Spleen (tissue), 11 donors: ENCODE measurements at regions not wholly inside any gene's neighbourhood (a gene's known extent, or its start where the extent isn't known, plus 50 kb on each side); places are given as distances from the start of the nearest gene placed in this dataset.

Experiments used
- DNase-seq: peaks from one replicate; pipeline ENCODE4 v3.0.0-alpha.2; 2020
- H3K27ac ChIP-seq, 8 donors: fragments of 200-600 bp; sonication (generic) in 7 of 8; 1 replicate in 4 of 8; 2 replicates in 4 of 8; pipeline versions ENCODE4 v1.5.0 to v1.8.0; 2016 to 2021; ENCODE audit warnings: inconsistent platforms in 4 of 8, mild to moderate bottlenecking in 4 of 8, moderate library complexity in 1 of 8
- H3K27me3 ChIP-seq, 7 donors: fragments of 200-600 bp; sonication (generic) in 6 of 7; replicated peaks in 1 of 7; 1 replicate in 4 of 7; 2 replicates in 3 of 7; pipeline versions ENCODE4 v1.5.0 to v1.8.0; 2016 to 2021; ENCODE audit warnings: inconsistent platforms in 3 of 7, mild to moderate bottlenecking in 1 of 7
- H3K36me3 ChIP-seq, 6 donors: fragments of 200-600 bp; sonication (generic) in 5 of 6; 1 replicate in 4 of 6; 2 replicates in 2 of 6; pipeline versions ENCODE4 v1.5.0 to v1.8.0; 2016 to 2021; ENCODE audit warnings: inconsistent platforms in 2 of 6
- H3K4me1 ChIP-seq, 6 donors: fragments of 200-600 bp; sonication (generic) in 5 of 6; 1 replicate in 3 of 6; 2 replicates in 3 of 6; pipeline versions ENCODE4 v1.5.0 to v1.8.0; 2016 to 2021; ENCODE audit warnings: inconsistent platforms in 3 of 6
- H3K4me3 ChIP-seq, 8 donors: fragments of 200-600 bp; sonication (generic) in 7 of 8; 1 replicate in 4 of 8; 2 replicates in 4 of 8; pipeline versions ENCODE4 v1.5.0 to v1.8.0; 2016 to 2021; ENCODE audit warnings: inconsistent platforms in 4 of 8, mild to moderate bottlenecking in 4 of 8, moderate library complexity in 2 of 8
- H3K9me3 ChIP-seq, 8 donors: fragments of 200-600 bp; sonication (generic) in 7 of 8; 1 replicate in 4 of 8; 2 replicates in 4 of 8; pipeline versions ENCODE4 v1.5.0 to v1.8.0; 2016 to 2021; ENCODE audit warnings: inconsistent platforms in 4 of 8
- CTCF ChIP-seq, 11 experiments: fragments of 200-600 bp in 7 of 11; fragments of 450-650 bp in 4 of 11; sonication (generic) in 4 of 11; IDR thresholded peaks in 8 of 11; conservative IDR thresholded peaks in 3 of 11; 1 replicate in 7 of 11; 2 replicates in 4 of 11; pipeline versions ENCODE4 v1.4.0 to v1.8.0; 2016 to 2021; ENCODE audit warnings: antibody characterized with exemption in 11 of 11, inconsistent platforms in 4 of 11, mild to moderate bottlenecking in 1 of 11
- POLR2A ChIP-seq, 3 donors: fragments of 450-650 bp; IDR thresholded peaks; one replicate each; pipeline ENCODE4 v1.5.1; 2017; ENCODE audit warnings: antibody characterized with exemption in 3 of 3, mild to moderate bottlenecking in 1 of 3
- POLR2AphosphoS5 ChIP-seq, 3 donors: sonication (generic); formaldehyde crosslinking; IDR thresholded peaks; one replicate each; pipeline ENCODE4 v1.5.1; 2017; ENCODE audit warnings: antibody characterized with exemption in 3 of 3
- WGBS, 5 donors: extraction: QIAGEN DNeasy Blood & Tissue Kit in 3 of 5; methylation state at CpG; one replicate each; pipeline versions ENCODE4 v1.1.5 to v1.1.7; 2013 to 2018; 5-methylcytosine and 5-hydroxymethylcytosine counted together
- intact Hi-C: fragments of 100-400 bp; cut with DNase I; formaldehyde crosslinking; loops from one replicate; pipeline ENCODE4 v1.15.0; 2023; ENCODE audit warnings: low total_unique reads
- donor health status: healthy with polysubstance abuse.
- donor health status: DM: no; HTN: no; CAD: no; lungs with moderate emphysema.
- donor health status: DM: no; HTN: no; CAD: no.
- donor health status: Bipolar disorder and iron deficiency.
- donor health status: healthy.
- donor health status: DM: no; HTN: no; CAD: no.
- donor health status: DM: yes; HTN: yes; CAD: no.

GRCh38 chr4:117654079-117654478 is 380.2 kb upstream of the NDST3 start:
- H3K4me3 ChIP-seq = no peak overlapping the region
- 37 to 58% (median 51%) methylated on average over 2 of the region's 2 CpGs for WGBS, 5 donors

DNA sequence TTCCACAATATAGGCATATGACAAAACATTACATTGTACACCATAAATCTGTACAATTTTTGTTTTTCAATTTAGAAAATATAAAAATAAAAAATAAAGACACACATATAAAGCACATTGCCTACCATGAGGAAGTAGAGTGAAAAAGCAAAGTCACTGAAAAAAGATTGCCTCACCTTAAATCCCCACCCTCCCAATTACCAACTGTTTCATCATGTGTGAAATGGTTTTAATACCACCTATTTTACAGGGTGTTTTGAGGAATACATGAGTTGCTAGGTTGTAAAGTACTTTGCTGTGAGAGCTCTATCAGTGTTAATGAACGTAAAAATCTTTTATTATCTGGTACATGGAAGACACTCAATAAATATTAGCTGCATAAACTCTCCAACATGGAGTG is 373.6 kb upstream of the NDST3 start:
- H3K36me3 ChIP-seq = no peaks in the 10 kb centered on the region
- TF ChIP-seq CTCF (IDR thresholded peaks at IDR 0.05 in 8 of 11, conservative IDR thresholded peaks at IDR 0.05 in 3 of 11) (no peak), POLR2A (IDR thresholded peaks at IDR 0.05) (no peak), POLR2AphosphoS5 (IDR thresholded peaks at IDR 0.05) (no peak)
- no peaks in the 10 kb centered on the region for H3K9me3 ChIP-seq
- WGBS, 5 donors = 77 to 95% (median 86%) methylated on average over 1 of the region's 1 CpG
- H3K27ac ChIP-seq = no peak overlapping the region
- no peak for DNase-seq
- H3K27me3 ChIP-seq = no peaks in the 10 kb centered on the region
- H3K4me3 ChIP-seq = no peak overlapping the region
- intact Hi-C loops = no loop called here
- H3K4me1 ChIP-seq = no peaks in the 10 kb centered on the region

More at GRCh38 chr4:117654079-117654478, 380.2 kb upstream of the NDST3 start:
- no peaks in the 10 kb centered on the region for H3K36me3 ChIP-seq
- intact Hi-C loops = no loop called here
- DNase-seq = no peak
- no peak overlapping the region for H3K27ac ChIP-seq
- no peak for TF ChIP-seq CTCF (IDR thresholded peaks at IDR 0.05 in 8 of 11, conservative IDR thresholded peaks at IDR 0.05 in 3 of 11)
- TF ChIP-seq POLR2A (IDR thresholded peaks at IDR 0.05) = no peak
- no peak for TF ChIP-seq POLR2AphosphoS5 (IDR thresholded peaks at IDR 0.05)
- no peaks in the 10 kb centered on the region for H3K4me1 ChIP-seq
- H3K27me3 ChIP-seq = no peaks in the 10 kb centered on the region
- peaks cover 0 to 4% (median 0%) of the 10 kb centered on the region in 8 donors for H3K9me3 ChIP-seq

- TF ChIP-seq POLR2AphosphoS5 (IDR thresholded peaks at IDR 0.05) (no peak), POLR2A (IDR thresholded peaks at IDR 0.05) (no peak)
- intact Hi-C loops = no loop called here
- no peaks in the 10 kb centered on the region for H3K27me3 ChIP-seq
- DNase-seq = no peak
- H3K36me3 ChIP-seq = no peaks in the 10 kb centered on the region
- H3K4me1 ChIP-seq = no peaks in the 10 kb centered on the region
- no peaks in the 10 kb centered on the region for H3K9me3 ChIP-seq
- 90 to 95% (median 93%) methylated on average over 2 of the region's 2 CpGs for WGBS, 5 donors
- no peak overlapping the region for H3K27ac ChIP-seq
- H3K4me3 ChIP-seq = no peak overlapping the region
These were observed 372.9 kb upstream of the NDST3 start for GRCh38 chr4:117661091-117662072.

DNA sequence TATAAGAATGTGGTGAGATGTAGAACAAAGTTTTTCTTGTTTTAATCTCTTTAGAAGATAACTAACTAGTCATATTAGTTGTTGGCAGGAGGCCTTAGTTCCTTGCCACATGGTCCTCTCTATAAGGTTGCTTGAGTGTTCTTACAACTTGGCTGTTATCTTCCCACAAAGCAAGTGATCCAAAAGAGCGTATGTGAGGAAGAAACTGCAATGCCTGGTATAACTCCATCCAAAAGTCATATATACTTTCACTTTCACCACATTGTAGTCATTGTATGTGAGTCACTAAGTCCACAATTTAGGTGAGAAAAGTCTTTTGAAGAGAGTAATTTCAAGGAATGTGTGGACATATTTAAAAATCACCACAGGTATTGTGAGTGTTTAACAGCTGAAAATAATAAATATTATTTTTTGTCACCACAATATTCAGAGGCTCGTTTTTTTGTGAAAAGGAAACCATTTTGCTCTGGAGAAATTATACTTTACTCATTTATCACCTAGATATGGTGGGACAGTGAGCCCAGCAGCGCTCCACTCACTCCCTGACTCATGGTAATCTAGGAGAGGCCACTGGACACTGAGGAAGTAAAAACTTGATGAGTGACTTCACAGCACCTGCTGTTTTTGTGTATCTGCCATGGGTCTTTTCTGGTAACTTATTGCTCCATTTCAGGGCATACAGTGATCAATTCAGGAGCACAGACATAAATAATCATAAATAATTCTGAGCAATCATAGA is 369.4 kb upstream of the NDST3 start:
- intact Hi-C loops = no loop called here
- no peak for DNase-seq

More for the DNA sequence above, 369.4 kb upstream of the NDST3 start:
- no peaks in the 10 kb centered on the region for H3K9me3 ChIP-seq
- no peaks in the 10 kb centered on the region for H3K27me3 ChIP-seq
- H3K36me3 ChIP-seq = no peaks in the 10 kb centered on the region
- H3K4me1 ChIP-seq = no peaks in the 10 kb centered on the region
- no peak overlapping the region for H3K27ac ChIP-seq
- no peak overlapping the region for H3K4me3 ChIP-seq
- WGBS, 5 donors = 56 to 80% (median 65%) methylated on average over 3 of the region's 3 CpGs
- no peak for TF ChIP-seq CTCF (IDR thresholded peaks at IDR 0.05 in 8 of 11, conservative IDR thresholded peaks at IDR 0.05 in 3 of 11)
- TF ChIP-seq POLR2AphosphoS5 (IDR thresholded peaks at IDR 0.05) = no peak
- no peak for TF ChIP-seq POLR2A (IDR thresholded peaks at IDR 0.05)
